ENCODE measurements at regions not wholly inside any gene's neighbourhood (a gene's known extent, or its start where the extent isn't known, plus 50 kb on each side); places are given as distances from the start of the nearest gene placed in this dataset.

- TF ChIP-seq CTCF (IDR thresholded peaks at IDR 0.05) (no peak), POLR2A (IDR thresholded peaks at IDR 0.05) (no peak)
These were observed 297.9 kb upstream of the PSMD7 start for GRCh38 chr16:73998707-73999106.

Measured in upper lobe of left lung (tissue), 4 donors.